RWPE1 (cell line): ENCODE measurements at regions not wholly inside any gene's neighbourhood (a gene's known extent, or its start where the extent isn't known, plus 50 kb on each side); places are given as distances from the start of the nearest gene placed in this dataset.

Experiments used
- CTCF ChIA-PET: fragments of 350-600 bp; sonication (Branson Sonifier 250); formaldehyde crosslinking; extraction: SDS; loops from one replicate; lab custom pipeline; 2021; lab: Yijun Ruan, JAX
- POLR2A ChIA-PET: fragments of 400-600 bp; formaldehyde crosslinking; extraction: SDS; loops from one replicate; lab custom pipeline; 2020; ENCODE audit warnings: antibody characterized with exemption; ENCODE audit not compliant: low non-redundant PET; lab: Yijun Ruan, JAX
- DNase-seq: peaks from one replicate; pipeline ENCODE4 v3.0.0; 2012; ENCODE audit warnings: low spot score
- H3K27ac ChIP-seq: fragments of 450-650 bp; 2 replicates; pipeline ENCODE4 v1.5.1; 2017
- CTCF ChIP-seq: fragments of 450-650 bp; conservative IDR thresholded peaks from 2 replicates; pipeline ENCODE4 v1.5.1; 2017; ENCODE audit warnings: low read depth, mild to moderate bottlenecking

- no peak for DNase-seq
- no peak overlapping the region for H3K27ac ChIP-seq
- ChIA-PET CTCF (no interaction called here), POLR2A (no interaction called here)
- TF ChIP-seq CTCF: no peak
These were observed 89.9 kb downstream of the TSEN15 start for GRCh38 chr1:184141361-184141880.

GRCh38 chr1:184143449-184143848, 91.9 kb downstream of the TSEN15 start:
- no peak overlapping the region for H3K27ac ChIP-seq
- CTCF ChIA-PET: interaction anchor here (0.5 kb wide), 1 partner anchor 24 kb away, joined by 3 read pairs; no protein-coding TSS in a partner anchor
- TF ChIP-seq CTCF: no peak
- DNase-seq: no peak
- POLR2A ChIA-PET: no interaction called here

GRCh38 chr1:184145083-184145482, 93.6 kb downstream of the TSEN15 start:
- TF ChIP-seq CTCF: no peak
- no peak overlapping the region for H3K27ac ChIP-seq
- ChIA-PET POLR2A (no interaction called here), CTCF (no interaction called here)
- no peak for DNase-seq

- TF ChIP-seq CTCF: no peak
- DNase-seq: no peak
- H3K27ac ChIP-seq: no peak overlapping the region
- ChIA-PET CTCF (no interaction called here), POLR2A (no interaction called here)
These were observed 94.7 kb downstream of the TSEN15 start for GRCh38 chr1:184146202-184146601.

GRCh38 chr1:184150776-184151531, 99.4 kb downstream of the TSEN15 start:
- no peak for DNase-seq
- POLR2A ChIA-PET: no interaction called here
- CTCF ChIA-PET: no interaction called here

GRCh38 chr1:184152434-184152898, 100.9 kb downstream of the TSEN15 start:
- no peak overlapping the region for H3K27ac ChIP-seq
- DNase-seq: no peak
- CTCF ChIA-PET: no interaction called here
- POLR2A ChIA-PET: no interaction called here
- no peak for TF ChIP-seq CTCF

More at GRCh38 chr1:184150776-184151531, 99.4 kb downstream of the TSEN15 start:
- no peak overlapping the region for H3K27ac ChIP-seq
- no peak for TF ChIP-seq CTCF
